NCI-H748 (cell line): ENCODE measurements at regions not wholly inside any gene's neighbourhood (a gene's known extent, or its start where the extent isn't known, plus 50 kb on each side); places are given as distances from the start of the nearest gene placed in this dataset.
A peak's percentile ranks its signal among the peaks of the same experiment; 100 is the strongest.
"Not testable (repeated sequence)": the region's sequence is repeated elsewhere in the genome, so short reads cannot be mapped to it uniquely, and the experiment has no call there.

Experiments
- DNase-seq: peaks from one replicate; lab custom pipeline; 2025; ENCODE audit not compliant: unreplicated experiment; lab: John Stamatoyannopoulos, UW

DNA sequence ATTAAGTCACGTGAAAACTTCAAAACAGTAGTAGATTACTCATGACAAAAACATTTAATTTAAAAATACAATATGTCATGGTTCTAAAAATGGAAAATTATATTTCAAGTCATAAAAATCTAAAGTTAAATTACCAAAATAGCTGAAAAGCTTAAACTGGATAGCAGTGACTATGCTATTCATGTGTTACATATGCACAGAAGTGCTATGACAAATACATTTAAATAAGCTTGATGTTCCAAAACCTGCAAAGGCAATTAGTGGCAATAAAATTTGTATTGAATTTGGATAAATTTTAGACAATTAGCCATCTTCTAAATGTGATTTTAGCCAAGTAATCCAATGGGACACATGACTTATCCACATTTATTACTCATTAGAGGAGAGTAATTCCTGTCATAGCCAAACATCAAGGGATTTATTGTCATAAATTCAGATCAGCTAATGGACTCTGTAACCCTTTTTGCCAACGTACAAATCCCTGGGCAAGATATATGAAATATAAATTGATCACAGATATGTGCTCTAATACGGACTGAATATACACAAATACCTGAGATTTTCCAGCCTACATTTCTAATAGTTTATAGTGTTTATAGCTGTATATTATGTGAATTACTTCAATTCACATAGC, 419.4 kb downstream of the ISL1 start:
- DNase-seq, result no peak

DNA sequence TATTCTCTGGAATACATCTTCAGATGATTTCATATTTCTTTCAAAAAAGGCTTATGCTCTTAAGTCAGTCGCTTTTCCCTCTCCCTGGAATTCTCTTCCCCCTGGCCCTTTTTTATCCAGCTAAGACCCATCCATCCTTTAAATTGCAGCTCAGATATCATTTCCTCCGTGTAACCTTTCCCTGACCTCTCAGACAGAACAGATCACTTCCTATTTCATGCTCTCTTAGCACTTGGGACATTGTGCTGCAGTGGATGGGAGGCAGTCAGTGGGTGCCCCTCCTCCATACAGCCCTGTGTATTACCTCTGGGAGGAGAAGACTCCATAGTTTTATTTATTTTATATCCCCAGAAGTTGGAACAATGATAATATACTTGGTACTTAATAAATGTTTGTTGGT, 423.4 kb downstream of the ISL1 start:
- no peak for DNase-seq

DNA sequence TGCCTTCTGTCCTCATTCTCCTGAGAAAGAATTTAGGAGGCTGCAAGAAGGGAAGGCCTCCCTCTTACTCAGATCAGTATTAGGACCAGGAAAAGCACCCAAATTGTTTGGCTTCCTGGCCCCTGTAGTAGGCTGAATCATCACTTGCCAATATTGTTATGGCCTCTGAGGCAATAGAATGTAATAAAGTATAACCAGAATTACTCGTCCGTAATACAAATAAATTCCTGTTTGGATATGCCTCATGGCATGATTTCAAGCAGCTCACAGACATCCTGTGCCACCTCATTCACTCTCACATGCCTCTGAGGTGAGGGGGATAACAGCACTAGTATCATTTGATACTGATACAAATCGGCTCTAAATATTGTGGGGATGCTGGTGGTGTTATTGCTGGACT, 427.3 kb downstream of the ISL1 start:
- DNase-seq, result no peak

- no peak for DNase-seq
Observed at GRCh38 chr5:51811883-51812471, 428.7 kb downstream of the ISL1 start.

DNA sequence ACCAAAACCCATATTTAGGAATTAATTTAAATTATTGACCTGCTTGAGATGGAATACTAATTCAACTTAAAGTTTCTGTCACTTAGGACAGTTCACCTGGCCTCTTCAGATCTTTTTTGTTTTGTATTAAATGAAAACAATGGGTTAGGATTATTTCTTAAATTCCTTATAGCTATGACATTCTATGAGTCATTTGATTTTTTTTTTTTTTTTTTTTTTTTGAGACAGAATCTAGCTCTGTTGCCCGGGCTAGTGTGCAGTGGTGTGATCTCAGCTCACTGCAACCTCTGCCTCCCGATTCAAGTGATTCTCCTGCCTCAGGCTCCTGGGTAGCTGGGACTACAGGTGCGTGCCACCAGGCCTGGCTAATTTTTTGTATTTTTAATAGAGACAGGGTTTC, 431.6 kb downstream of the ISL1 start:
- not testable (repeated sequence) for DNase-seq

DNA sequence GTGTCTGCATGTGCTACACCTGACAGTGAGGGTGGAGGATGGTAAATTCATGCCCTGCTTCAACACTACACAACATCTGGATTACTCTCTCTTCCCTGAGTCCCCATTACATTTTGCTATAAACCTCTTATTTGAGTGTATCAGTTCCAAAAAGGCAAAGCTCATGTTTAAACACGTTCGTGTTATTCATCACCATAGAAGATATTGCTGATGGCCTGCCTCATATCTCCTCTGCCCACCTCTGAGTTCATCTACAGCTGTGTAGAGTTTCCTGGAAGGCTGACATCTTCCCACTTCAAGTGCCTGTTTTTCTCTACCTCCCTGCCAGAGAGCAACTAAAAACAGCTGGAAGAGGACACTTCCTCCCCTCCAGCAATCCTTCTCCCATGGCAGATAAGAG, 433.2 kb downstream of the ISL1 start:
- DNase-seq, result no peak

- no peak for DNase-seq
Observed at GRCh38 chr5:51821697-51822096, 438.4 kb downstream of the ISL1 start.

GRCh38 chr5:51829230-51829629, 446.0 kb downstream of the ISL1 start:
- DNase-seq, result no peak

GRCh38 chr5:51829691-51830090, 446.4 kb downstream of the ISL1 start:
- DNase-seq, result peak; percentile 40

DNA sequence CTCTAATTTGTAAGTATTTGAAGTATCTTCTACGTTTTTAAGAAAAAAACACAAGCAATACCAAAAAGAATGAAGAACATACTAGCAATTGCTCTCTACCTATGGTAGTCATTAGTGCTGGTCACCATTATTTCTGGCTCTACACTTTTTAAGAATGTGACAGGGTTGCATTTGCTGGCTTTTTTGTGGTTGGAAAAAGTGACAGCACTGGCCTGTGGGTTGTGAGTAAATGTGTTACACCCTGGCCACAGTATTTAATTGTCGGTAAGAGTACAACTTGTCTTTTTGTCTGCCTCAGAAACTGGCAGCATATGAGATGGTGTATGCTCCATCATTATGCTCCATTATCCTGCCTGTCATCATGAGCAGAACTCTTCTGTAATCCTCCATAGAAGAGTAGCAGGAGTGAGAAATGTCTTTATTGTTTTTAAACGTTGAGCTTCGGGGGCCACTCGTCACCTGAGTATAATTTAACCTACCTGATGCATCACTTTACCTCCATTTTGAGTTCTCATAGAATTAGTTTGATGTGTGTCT, 449.8 kb downstream of the ISL1 start:
- no peak for DNase-seq

DNA sequence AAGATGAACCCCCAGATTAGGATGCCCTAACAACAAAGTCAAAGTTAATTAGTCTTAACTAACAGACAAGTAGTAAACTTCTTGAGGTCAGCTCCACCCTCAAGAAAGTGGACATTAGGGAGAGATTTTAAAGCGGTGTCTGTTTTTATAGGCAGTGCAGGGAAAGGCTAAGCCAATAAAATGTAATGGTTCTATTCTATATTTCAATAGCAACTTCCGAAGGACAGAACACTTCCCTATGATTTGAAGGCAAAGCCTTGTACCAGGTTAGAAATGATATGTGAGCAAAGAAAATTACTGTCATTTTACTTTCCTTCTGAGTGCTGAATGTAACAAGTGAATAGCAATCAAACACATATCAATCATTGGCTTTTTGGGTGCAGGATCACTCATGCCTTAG, 455.2 kb downstream of the ISL1 start:
- no peak for DNase-seq

DNA sequence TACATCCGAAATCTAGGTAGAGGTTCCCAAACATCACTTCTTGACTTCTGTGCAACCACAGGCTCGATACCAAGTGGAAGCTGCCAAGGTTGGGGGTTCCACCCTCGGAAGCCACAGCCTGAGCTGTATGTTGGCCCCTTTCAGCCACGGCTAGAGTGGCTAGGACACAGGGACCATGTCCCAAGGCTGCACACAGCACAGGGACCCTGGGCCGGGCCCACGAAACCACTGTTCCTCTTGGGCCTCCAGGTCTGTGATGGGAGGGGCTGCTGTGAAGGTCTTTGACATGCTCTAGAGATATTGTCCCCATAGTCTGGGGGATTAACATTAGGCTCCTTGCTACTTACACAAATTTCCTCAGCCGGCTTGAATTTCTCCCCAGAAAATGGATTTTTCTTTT, 460.6 kb downstream of the ISL1 start:
- DNase-seq, result no peak

DNA sequence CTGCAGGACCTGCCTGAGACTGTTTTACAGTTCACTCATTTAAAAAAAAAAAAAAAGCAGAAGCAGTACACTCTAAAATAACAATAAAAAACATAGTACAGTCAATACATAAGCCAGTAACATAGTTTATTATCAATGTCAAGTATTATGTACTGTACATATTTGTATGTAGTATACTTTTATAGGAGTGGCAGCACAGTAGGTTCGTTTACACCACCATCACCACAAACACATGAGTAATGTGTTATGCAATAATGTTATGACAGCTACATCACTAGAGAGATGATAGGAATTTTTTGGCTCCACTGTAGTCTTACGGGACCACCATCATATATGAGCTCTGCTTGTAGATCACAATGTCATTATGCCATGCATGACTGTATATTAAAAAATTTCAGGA, 462.8 kb downstream of the ISL1 start:
- DNase-seq, result no peak

DNA sequence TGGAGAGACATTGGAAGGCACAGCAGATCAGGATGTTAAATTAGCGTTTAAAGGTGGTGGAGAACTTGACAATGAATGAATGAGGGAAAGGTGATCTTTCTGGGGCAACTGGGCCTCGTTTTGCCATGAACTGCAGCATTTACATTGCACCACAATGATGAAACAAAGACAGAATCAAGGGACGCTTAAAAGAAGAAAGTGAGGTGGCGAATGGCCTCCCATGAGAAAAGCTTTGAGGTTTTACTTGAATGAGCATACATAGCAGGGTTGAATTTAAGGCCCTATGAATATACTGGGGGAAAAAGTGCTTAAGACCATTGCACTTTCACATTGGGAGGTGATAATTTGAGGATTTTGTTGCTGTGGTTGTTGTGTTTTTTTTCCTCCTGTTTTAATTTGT, 476.4 kb downstream of the ISL1 start:
- DNase-seq, result no peak

DNA sequence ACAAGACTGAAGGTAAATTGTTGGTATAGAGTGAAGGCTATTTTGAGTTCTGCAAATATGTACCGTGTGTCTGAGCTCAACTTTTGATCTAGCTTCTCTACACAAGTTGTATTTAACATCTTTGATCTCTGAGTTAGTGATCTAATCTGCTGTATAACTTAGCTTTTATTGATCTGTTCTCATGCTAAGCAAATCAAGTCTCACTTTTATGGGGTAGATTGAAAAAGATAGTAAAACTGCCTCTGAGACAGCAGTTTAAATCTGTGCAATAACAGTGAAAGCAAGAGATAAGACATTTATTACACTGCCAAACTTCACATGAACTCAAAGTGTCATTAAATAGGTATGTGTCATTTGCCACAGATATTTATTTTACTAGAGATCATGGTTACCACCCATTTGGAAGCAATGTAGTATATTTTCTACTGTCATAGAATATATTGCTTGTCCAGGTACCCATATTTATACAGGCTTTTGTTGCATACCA, 477.3 kb downstream of the ISL1 start:
- no peak for DNase-seq

DNA sequence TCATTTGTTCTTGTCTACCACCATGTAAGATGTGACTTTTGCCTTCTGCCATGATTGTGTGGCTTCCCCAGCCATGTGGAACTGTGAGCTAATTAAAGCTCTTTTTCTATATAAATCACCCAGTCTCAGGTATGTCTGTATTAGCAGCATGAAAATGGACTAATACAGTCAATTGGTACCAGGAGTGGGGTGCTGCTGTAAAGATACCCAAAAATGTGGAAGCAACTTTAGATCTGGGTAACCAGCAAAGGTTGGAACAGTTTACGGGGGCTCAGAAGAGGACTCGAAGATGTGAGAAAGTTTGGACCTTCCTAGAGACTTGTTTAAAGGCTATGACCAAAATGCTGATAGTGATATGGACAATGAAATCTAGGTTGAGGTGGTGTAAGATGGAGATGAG, 488.9 kb downstream of the ISL1 start:
- DNase-seq, result no peak

DNA sequence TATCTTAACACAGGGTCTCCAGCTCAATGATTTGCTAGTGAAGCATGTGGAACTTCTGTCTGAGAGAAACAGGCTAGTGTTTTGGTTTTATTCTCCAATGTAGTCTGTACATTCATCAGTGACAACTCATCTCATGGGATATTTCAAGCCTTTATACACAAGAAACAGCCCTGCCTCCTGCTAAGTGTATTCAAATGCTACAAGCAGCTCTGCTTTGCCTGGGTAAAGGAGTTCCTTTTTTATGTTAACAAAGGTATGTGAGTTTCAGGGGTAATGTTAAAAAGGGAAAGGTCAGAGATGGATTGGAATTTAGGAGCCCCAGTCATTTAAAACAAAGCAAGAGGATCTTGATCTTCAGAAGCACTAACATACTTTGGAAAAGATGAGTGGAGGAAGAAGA, 498.7 kb downstream of the ISL1 start:
- DNase-seq, result no peak

DNA sequence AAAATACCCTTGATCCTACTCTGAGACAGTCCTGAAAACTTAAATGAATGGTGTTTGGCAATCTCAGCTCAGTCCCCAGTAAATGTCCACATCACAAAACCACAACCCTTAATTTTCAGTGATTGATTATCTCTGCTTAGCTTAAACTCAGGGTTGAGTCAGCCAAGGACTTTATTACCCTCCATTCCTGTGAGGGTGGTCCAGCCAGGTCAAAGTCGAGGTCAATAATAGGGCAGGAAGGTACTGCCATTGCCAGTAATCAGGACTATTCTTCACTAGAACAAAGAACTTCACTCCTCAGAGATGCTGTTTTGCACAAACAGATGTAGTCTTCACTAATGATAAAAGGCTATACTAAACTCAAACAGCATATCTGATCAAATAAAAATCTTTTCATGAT, 499.4 kb downstream of the ISL1 start:
- no peak for DNase-seq

- peak; percentile 64 for DNase-seq
Observed at GRCh38 chr5:51889703-51890102, 506.5 kb downstream of the ISL1 start.

DNA sequence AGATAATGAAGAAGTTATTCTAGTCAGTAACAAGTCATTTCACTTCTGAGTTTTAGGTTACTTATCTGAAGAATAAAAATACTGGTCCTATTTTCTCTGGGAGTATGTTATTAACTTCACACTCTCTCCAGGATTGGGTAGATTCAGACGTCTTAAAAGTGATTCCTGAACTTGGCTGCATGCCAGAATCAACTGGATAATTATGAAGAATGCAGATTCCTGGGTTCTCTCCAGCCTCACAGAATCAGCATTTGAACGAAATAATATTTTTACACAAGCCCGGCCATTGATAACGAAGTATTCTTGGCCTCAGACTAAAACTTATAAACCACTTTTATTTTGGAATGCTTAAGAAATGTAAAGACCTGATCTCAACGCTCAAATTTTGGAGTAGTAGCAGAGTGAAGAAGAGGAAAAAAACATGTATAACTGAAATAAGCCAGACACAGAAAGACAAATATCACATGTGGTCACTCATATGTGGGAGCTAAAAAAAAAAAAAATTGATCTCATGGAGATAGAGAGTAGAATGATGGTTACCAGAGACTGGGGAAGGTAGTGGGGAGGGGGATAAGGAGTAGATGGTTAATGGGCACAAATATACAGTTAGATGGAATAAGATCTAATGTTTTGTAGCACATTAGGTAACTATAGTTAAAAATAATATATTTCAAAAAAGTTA, 507.3 kb downstream of the ISL1 start:
- DNase-seq, result peak; percentile 25

DNA sequence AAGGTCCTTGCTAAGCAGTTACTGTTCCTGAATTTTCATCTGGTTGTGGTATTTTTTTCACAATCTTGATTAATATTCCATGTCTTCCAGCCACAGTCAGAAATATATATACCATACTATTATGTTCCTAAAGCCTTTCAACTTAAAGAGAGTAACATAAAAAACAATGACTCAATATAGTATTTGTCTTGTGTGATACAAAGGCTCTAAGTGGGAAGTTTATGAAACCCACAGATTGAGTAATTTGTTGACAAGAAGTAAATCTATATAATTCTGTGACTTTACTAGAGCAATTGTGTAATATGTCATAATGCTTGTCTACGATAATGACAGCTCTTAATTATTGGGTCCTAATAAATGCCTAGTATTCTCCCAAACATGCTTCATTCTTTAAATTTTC, 509.4 kb downstream of the ISL1 start:
- no peak for DNase-seq

GRCh38 chr5:51895834-51896233, 512.6 kb downstream of the ISL1 start:
- no peak for DNase-seq
